Esophagus muscularis mucosa (tissue), 3 donors: ENCODE measurements at regions not wholly inside any gene's neighbourhood (a gene's known extent, or its start where the extent isn't known, plus 50 kb on each side); places are given as distances from the start of the nearest gene placed in this dataset.

Experiments
- POLR2A ChIP-seq: fragments of 450-650 bp; IDR thresholded peaks from one replicate; pipeline ENCODE4 v1.6.1; 2017; ENCODE audit warnings: antibody characterized with exemption, moderate library complexity, mild to moderate bottlenecking, low read depth
- POLR2AphosphoS5 ChIP-seq, 2 donors: sonication (generic); formaldehyde crosslinking; IDR thresholded peaks; one replicate each; pipeline ENCODE4 v1.6.1; 2017; ENCODE audit warnings: antibody characterized with exemption in 2 of 2
- TF ChIP-seq, protein P1 (sequence below), 3 experiments: fragments of 200-600 bp in 2 of 3; fragments of 450-650 bp in 1 of 3; sonication (generic) in 2 of 3; IDR thresholded peaks; one replicate each; pipeline ENCODE4 v1.5.1; 2017 to 2019; ENCODE audit warnings: antibody characterized with exemption in 3 of 3, mild to moderate bottlenecking in 2 of 3, moderate library complexity in 1 of 3

GRCh38 chr18:14970027-14970426 lies 222.1 kb downstream of the ANKRD30B start:
- TF ChIP-seq POLR2AphosphoS5 (IDR thresholded peaks at IDR 0.05) = no peak
- TF ChIP-seq, protein P1, sequence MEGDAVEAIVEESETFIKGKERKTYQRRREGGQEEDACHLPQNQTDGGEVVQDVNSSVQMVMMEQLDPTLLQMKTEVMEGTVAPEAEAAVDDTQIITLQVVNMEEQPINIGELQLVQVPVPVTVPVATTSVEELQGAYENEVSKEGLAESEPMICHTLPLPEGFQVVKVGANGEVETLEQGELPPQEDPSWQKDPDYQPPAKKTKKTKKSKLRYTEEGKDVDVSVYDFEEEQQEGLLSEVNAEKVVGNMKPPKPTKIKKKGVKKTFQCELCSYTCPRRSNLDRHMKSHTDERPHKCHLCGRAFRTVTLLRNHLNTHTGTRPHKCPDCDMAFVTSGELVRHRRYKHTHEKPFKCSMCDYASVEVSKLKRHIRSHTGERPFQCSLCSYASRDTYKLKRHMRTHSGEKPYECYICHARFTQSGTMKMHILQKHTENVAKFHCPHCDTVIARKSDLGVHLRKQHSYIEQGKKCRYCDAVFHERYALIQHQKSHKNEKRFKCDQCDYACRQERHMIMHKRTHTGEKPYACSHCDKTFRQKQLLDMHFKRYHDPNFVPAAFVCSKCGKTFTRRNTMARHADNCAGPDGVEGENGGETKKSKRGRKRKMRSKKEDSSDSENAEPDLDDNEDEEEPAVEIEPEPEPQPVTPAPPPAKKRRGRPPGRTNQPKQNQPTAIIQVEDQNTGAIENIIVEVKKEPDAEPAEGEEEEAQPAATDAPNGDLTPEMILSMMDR (IDR thresholded peaks at IDR 0.05) = no peak
- TF ChIP-seq POLR2A = no peak
